Epidermal melanocyte (primary cell): ENCODE measurements at regions not wholly inside any gene's neighbourhood (a gene's known extent, or its start where the extent isn't known, plus 50 kb on each side); places are given as distances from the start of the nearest gene placed in this dataset.
A peak's percentile ranks its signal among the peaks of the same experiment; 100 is the strongest.
"Not testable (repeated sequence)": the region's sequence is repeated elsewhere in the genome, so short reads cannot be mapped to it uniquely, and the experiment has no call there.

Experiments used
- DNase-seq: peaks from one replicate; pipeline ENCODE4 v3.0.0; 2011; ENCODE audit warnings: low spot score; ENCODE audit not compliant: insufficient read length

- no peak for DNase-seq
Measured at GRCh38 chr14:83164016-83164415, 1630.4 kb upstream of the SEL1L start.

GRCh38 chr14:83164591-83164990, 1630.9 kb upstream of the SEL1L start:
- DNase-seq: no peak

- DNase-seq: no peak
Measured at GRCh38 chr14:83170165-83170564, 1636.5 kb upstream of the SEL1L start.

GRCh38 chr14:83171761-83172160, 1638.1 kb upstream of the SEL1L start:
- no peak for DNase-seq

- DNase-seq: no peak
Measured at GRCh38 chr14:83172363-83172762, 1638.7 kb upstream of the SEL1L start.

GRCh38 chr14:83173687-83174086, 1640.0 kb upstream of the SEL1L start:
- no peak for DNase-seq

GRCh38 chr14:83184531-83184930, 1650.9 kb upstream of the SEL1L start:
- DNase-seq: no peak

- DNase-seq: not testable (repeated sequence)
Measured at GRCh38 chr14:83188311-83188710, 1654.7 kb upstream of the SEL1L start.

GRCh38 chr14:83196236-83196635, 1662.6 kb upstream of the SEL1L start:
- no peak for DNase-seq

- DNase-seq: no peak
Measured at GRCh38 chr14:83197271-83197670, 1663.6 kb upstream of the SEL1L start.

GRCh38 chr14:83207550-83207949, 1673.9 kb upstream of the SEL1L start:
- DNase-seq: no peak

- DNase-seq: no peak
Measured at GRCh38 chr14:83208341-83208740, 1674.7 kb upstream of the SEL1L start.

GRCh38 chr14:83217492-83217891, 1683.8 kb upstream of the SEL1L start:
- peak; percentile 18 for DNase-seq

- DNase-seq: no peak
Measured at GRCh38 chr14:83247924-83248639, 1714.4 kb upstream of the SEL1L start.

GRCh38 chr14:83251402-83251801, 1717.7 kb upstream of the SEL1L start:
- no peak for DNase-seq

GRCh38 chr14:83253870-83254269, 1720.2 kb upstream of the SEL1L start:
- no peak for DNase-seq

- DNase-seq: no peak
Measured at GRCh38 chr14:83255015-83255726, 1721.5 kb upstream of the SEL1L start.

- no peak for DNase-seq
Measured at GRCh38 chr14:83255727-83256090, 1722.1 kb upstream of the SEL1L start.

GRCh38 chr14:83257466-83258439, 1724.1 kb upstream of the SEL1L start:
- DNase-seq: no peak

GRCh38 chr14:83260751-83261150, 1727.1 kb upstream of the SEL1L start:
- DNase-seq: no peak

GRCh38 chr14:83269583-83269982, 1735.9 kb upstream of the SEL1L start:
- no peak for DNase-seq

- no peak for DNase-seq
Measured at GRCh38 chr14:83271663-83272062, 1738.0 kb upstream of the SEL1L start.
